LHCN-M2 (cell line): ENCODE measurements at regions not wholly inside any gene's neighbourhood (a gene's known extent, or its start where the extent isn't known, plus 50 kb on each side); places are given as distances from the start of the nearest gene placed in this dataset.
"Not testable (repeated sequence)": the region's sequence is repeated elsewhere in the genome, so short reads cannot be mapped to it uniquely, and the experiment has no call there.

Source experiments
- DNase-seq: peaks from one replicate; pipeline ENCODE4 v3.0.0-alpha.2; 2012; ENCODE audit warnings: low read depth

DNA sequence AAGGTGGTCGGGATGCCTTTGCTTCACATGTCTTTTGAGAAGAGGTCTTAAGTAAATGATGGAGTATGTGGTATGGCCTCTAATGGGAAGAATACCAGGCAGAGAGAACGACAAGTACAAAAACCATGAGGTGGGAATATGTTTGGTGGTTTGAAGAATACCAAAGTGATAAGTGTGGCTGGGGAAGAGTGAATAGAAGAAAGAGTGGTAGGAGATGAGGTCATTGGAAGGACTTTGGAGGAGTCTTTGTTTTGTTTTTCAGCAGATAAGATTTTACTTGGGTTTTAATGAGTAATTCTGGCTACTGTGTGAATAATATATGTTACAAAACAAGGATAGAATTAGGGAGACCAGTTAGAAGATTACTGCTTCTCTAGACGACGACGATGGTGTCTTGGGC lies 515.4 kb downstream of the RAB38 start:
- no peak for DNase-seq

DNA sequence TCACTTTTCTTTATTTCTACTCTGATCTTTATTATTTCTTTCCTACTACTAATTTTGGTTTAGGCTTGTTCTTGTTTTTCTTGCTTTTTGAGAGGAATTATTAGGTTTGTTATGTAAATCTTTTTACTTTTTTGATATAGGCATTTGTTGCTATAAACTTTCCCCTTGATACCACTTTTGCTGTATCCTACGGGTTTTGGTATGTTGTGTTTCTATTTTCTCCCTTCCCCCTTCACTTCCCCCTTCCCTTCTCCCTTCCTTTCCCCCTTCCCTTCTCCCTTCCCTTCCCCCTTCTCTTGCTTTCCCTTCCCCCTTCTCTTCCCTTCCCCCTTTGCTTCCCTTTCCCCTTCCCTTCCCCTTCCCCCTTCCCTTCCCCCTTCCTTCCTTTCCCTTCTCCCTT lies 529.6 kb downstream of the RAB38 start:
- no peak for DNase-seq

- no peak for DNase-seq
Observed at GRCh38 chr11:87639753-87640364, 535.4 kb downstream of the RAB38 start.

DNA sequence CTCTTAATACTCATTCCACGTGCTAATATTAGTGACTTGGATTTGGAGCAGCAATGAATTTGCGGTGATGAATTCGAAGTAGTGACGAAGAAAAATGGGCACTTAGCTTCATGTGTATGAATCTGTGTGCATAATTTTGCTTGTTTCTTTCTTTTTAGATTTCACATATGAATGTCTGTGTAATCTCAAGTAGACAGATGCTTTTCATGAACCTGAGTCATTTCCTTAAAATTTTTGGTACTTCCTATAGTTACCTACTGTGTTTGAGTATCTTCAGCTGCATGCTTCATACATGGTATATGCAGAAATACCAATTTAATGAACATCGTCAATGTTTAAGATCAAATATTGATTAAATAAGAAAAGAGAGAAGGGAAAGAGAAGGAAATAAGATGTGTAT lies 540.2 kb downstream of the RAB38 start:
- DNase-seq: no peak

DNA sequence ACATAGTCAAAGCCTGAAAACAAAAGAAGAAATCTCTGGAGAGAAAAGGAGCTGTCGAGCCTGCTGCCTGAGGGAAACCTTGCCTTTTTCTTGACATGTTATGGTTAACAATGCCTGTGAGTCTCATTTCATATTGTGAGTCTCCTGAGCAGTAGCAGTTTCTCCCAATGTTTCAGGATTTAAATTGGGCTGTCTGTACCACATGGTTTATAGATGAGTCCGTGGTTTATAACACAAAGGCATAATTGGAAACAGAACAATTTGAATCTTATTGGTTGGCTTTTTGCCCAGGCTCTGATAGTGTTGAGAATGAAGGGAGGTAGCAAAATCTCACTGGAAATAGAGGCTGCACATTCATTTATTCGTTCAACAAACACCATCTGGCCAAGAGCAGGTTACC lies 540.9 kb downstream of the RAB38 start:
- DNase-seq: no peak

DNA sequence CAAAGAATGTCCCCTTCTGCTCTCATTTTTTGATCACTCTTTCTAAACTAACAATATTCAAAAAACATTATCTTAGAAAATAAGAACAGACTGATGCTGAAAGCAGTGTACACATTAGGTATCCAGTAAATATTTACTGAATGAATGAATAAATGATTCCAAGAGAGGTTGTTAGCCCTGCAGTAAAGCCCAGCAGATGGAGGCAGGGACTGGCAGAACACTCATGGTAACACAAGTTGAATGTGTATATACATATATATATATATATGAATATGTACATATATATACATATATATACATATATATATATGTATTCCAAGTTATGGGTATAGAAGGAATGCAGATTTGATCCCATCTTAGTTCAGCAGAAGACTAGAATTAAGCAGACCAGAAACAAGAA lies 546.3 kb downstream of the RAB38 start:
- no peak for DNase-seq

GRCh38 chr11:87628026-87628580 lies 547.1 kb downstream of the RAB38 start:
- no peak for DNase-seq

GRCh38 chr11:87623531-87624365 lies 551.5 kb downstream of the RAB38 start:
- DNase-seq: not testable (repeated sequence)

DNA sequence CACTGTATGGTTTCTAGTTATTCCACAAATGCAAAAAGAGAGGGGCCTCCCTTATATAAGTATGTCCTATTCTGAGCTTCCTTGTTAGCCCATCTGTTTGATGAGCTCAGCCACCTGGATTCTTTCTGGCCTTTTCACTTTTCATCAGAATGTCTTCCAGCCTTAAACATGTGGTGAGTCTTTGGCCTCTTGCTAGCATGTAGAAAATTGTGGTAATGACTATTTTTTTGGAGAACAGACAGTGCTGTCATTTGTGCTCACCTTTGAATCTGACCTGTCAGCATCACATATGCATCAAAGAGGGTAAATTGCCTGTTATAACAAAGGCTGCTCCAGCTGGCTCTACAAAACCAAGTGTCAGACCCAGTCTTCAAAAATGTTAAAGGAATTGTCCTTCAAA lies 558.7 kb downstream of the RAB38 start:
- no peak for DNase-seq

- no peak for DNase-seq
Observed at GRCh38 chr11:87604350-87604749, 566.6 kb downstream of the TMEM135 start.

DNA sequence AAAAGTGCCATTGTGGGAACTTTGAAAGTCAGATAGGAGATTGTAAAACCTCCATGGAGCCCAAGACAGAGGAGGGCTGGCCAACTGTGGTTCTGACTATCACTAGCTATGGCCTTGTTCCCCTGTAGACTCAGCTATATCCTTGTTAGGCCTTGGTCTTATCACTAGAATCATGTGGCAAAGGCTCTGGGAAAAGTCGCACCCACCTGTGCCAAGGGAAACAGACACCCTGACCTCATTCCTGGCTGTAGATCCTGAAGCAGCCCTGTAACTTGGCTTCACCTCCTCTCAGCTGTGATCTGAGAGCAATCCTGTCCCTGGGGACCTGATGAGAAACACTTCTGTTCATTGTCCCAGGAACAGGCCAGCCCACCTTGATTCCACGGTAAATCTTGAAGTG lies 566.2 kb downstream of the TMEM135 start:
- no peak for DNase-seq

DNA sequence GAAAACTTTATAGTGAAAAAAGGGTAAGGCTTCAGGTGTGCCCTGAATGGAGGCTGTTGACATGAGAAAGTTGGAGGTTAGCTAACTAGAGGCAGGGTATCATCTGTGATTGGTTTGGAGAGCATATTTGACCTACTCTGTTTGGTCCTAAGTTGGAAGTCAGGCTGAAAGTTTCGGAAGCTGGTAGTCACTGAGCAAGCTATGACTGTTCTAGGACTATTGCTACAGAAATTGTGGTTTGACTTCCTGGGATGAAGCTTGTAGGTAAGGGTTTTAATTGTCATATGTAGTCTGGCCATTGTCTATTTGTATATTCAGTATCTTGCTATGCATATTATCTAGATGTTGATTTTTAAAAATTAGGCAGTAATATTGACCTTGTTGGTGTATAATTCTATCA lies 565.0 kb downstream of the TMEM135 start:
- no peak for DNase-seq

DNA sequence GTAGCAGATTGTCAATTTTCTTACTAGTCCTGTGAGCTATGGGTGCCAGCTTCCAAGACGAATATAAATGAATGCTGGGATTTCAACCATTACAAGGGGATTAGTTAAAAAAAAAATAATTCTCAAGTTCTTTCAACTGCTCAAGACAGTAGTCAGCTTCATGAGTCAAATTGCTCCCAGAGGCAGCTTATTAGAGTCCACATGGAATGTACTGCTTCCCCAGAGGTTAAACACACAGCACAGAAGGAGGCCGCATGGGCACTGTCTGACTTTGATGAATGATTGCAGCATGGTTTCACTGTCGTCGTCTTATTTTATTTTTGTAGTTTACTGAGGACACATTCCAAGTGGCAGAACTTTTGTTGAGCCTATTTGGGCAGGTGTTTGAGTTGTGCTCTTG lies 563.2 kb downstream of the TMEM135 start:
- DNase-seq: no peak

GRCh38 chr11:87597725-87598124 lies 560.0 kb downstream of the TMEM135 start:
- no peak for DNase-seq

- DNase-seq: no peak
Observed at GRCh38 chr11:87596176-87596575, 558.4 kb downstream of the TMEM135 start.

GRCh38 chr11:87589082-87589481 lies 551.3 kb downstream of the TMEM135 start:
- no peak for DNase-seq

GRCh38 chr11:87585613-87586012 lies 547.9 kb downstream of the TMEM135 start:
- DNase-seq: not testable (repeated sequence)

DNA sequence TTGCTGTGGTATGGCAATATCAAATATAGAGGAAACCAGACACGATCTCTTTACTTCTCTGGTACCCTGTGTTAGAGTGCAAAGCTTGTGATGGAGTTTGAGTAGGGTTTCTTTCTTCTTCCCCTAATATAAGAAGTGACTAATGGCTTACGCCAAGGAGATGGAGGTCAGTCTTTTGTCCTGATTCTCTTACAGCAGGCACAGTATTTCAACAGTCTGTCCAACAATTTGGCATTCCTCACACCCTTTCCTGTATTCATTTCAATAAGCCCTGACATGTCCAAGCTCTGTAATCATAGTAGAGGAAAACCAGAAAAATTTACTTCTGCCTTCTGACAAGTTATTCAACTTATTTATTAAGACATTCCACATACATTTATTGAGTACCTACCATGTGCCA lies 546.2 kb downstream of the TMEM135 start:
- no peak for DNase-seq

DNA sequence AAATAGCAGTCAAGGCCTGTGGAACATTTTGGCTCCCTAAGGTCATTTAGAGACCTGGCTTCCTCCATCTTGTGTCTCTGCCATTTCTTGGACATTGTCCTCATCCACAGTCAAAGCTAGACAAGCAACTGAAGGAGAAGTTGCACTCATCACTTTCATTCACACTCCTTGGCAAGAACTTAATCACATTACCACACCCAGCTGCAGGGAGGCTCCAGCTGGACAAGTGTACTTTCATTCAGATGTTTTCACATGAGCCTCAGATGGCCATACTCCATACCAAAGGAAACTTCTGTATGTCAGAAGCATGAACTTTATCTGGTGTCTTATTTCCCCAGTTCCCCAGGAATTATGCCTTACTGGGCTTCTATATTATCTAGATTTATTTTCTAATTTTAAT lies 537.4 kb downstream of the TMEM135 start:
- no peak for DNase-seq

DNA sequence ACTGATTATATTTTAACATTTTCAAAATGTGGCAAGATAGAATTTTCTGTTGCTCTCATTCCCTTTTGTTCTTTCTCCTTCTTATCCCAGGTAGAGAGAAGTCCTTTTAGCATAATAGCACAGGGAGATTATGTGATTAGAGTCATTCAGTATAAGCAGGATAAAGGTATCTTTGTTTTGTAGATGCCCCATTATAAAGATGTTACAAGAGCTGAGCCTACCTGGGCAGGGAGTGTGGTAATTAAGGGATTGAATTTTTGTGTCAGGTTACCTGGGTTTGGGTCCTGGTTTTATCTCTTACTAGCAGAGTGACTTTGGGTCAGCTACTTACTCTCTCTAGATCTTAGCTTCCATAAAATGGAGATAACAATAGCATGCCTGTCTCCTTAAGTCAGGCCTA lies 536.5 kb downstream of the TMEM135 start:
- no peak for DNase-seq

DNA sequence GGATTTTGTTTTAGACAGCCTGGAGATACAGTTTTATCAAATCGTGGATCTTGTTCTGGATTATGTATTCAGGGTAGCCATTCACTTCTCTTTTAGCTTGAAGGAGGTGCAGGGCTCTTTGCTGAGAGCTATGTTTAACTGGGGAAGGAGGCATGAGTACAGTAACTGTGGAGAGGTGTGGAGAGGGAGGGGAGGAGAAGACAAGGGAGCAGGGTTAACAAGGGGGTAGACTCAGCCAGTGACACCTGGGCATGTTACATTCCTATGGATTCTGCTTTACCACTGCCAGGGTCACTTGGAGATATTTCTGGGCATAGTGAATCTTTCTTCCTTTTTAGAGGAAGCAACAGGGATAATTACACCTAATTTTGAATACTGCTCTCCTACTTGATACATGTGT lies 536.0 kb downstream of the TMEM135 start:
- no peak for DNase-seq

GRCh38 chr11:87572881-87573280 lies 535.1 kb downstream of the TMEM135 start:
- no peak for DNase-seq

DNA sequence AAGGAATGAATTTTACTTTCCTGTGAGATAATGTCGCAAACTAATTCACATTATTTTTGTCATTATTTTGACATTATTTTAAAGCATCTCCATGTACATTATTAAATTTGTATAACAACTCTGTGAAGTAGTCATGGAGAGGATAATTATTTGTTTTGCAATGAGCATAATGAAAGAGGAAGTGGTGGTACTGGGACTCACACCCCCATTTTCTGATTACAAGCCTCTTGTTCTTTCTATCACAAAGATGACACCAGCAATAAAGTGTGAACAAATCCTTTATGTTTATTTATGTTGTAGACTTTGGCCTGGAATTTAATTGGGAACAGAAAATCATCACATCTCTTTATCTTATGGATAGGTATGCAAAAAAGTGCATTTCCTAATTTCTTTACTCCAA lies 522.6 kb downstream of the TMEM135 start:
- DNase-seq: no peak
